Lung (tissue), 11 donors: ENCODE measurements at regions not wholly inside any gene's neighbourhood (a gene's known extent, or its start where the extent isn't known, plus 50 kb on each side); places are given as distances from the start of the nearest gene placed in this dataset.
A peak's percentile ranks its signal among the peaks of the same experiment; 100 is the strongest.

Experiments
- ATAC-seq: fragments of 200-7000 bp; cut with Tn5 transposase; one replicate; pipeline ENCODE4 v1.9.1; 2020; ENCODE audit warnings: moderate number of reproducible peaks; ENCODE audit not compliant: insufficient read depth, low FRiP score
- DNase-seq, 3 donors: peaks; one replicate each; pipeline ENCODE4 v3.0.0-alpha.2; 2013 to 2017
- H3K27ac ChIP-seq, 2 donors: one replicate each; pipeline ENCODE4 v1.5.1; 2013; ENCODE audit warnings: mild to moderate bottlenecking in 2 of 2, moderate library complexity in 2 of 2, control low read depth in 1 of 2, inconsistent platforms in 1 of 2, low read depth in 1 of 2, low read length in 1 of 2
- H3K27me3 ChIP-seq, 3 donors: one replicate each; pipeline ENCODE4 v1.5.1; 2013; ENCODE audit warnings: low read length in 2 of 3; ENCODE audit not compliant: control insufficient read depth in 3 of 3, insufficient read depth in 3 of 3
- H3K36me3 ChIP-seq, 4 donors: one replicate each; pipeline ENCODE4 v1.5.1; 2013; ENCODE audit warnings: low read length in 4 of 4, mild to moderate bottlenecking in 1 of 4, moderate library complexity in 1 of 4; ENCODE audit not compliant: control insufficient read depth in 4 of 4, insufficient read depth in 4 of 4
- H3K4me1 ChIP-seq, 5 donors: one replicate each; pipeline ENCODE4 v1.5.1; 2013; ENCODE audit warnings: low read length in 5 of 5, mild to moderate bottlenecking in 2 of 5, moderate library complexity in 1 of 5; ENCODE audit not compliant: control insufficient read depth in 5 of 5, insufficient read depth in 5 of 5
- H3K4me3 ChIP-seq: one replicate; pipeline ENCODE4 v1.5.1; 2013; ENCODE audit warnings: mild to moderate bottlenecking, control low read depth, moderate library complexity
- H3K9ac ChIP-seq, 2 donors: one replicate each; pipeline ENCODE4 v1.5.1; 2013; ENCODE audit warnings: low read length in 2 of 2, control low read depth in 1 of 2; ENCODE audit not compliant: insufficient read depth in 1 of 2
- H3K9me3 ChIP-seq, 4 donors: one replicate each; pipeline ENCODE4 v1.5.1; 2013; ENCODE audit warnings: low read length in 3 of 4, mild to moderate bottlenecking in 1 of 4, moderate library complexity in 1 of 4; ENCODE audit not compliant: control insufficient read depth in 4 of 4, insufficient read depth in 3 of 4
- CTCF ChIP-seq: IDR thresholded peaks from 2 replicates; pipeline ENCODE4 v1.5.1; 2012; ENCODE audit warnings: mild to moderate bottlenecking; ENCODE audit errors: control extremely low read depth, extremely low read depth
- WGBS, 2 donors: extraction: QIAGEN DNeasy Blood & Tissue Kit; methylation state at CpG; one replicate each; pipeline ENCODE4 v1.1.7; 2013; 5-methylcytosine and 5-hydroxymethylcytosine counted together
- donor health status: control.
- donor health status: control.
- donor health status: Bipolar disorder and iron deficiency.
- donor health status: healthy.
- donor health status: DM: yes; HTN: yes; CAD: no.

- H3K36me3 ChIP-seq = no peaks in the 10 kb centered on the region
- no peak overlapping the region for H3K9ac ChIP-seq
- H3K9me3 ChIP-seq = peaks cover 0 to 2% (median 0%) of the 10 kb centered on the region in 4 donors
- H3K4me3 ChIP-seq = no peak overlapping the region
- TF ChIP-seq CTCF = no peak
- DNase-seq (no peak), ATAC-seq (no peak)
- no peak overlapping the region for H3K27ac ChIP-seq
- H3K27me3 ChIP-seq = no peaks in the 10 kb centered on the region
- H3K4me1 ChIP-seq = no peaks in the 10 kb centered on the region
Observed at GRCh38 chr4:35754047-35754446, 490.3 kb downstream of the ARAP2 start.

GRCh38 chr4:35757836-35758235 is 486.5 kb downstream of the ARAP2 start:
- Histone ChIP-seq H3K36me3 (no peaks in the 10 kb centered on the region), H3K4me3 (no peak overlapping the region), H3K9me3 (peaks cover 0 to 5% (median 0%) of the 10 kb centered on the region in 4 donors), H3K4me1 (no peaks in the 10 kb centered on the region), H3K27me3 (no peaks in the 10 kb centered on the region), H3K27ac (no peak overlapping the region), H3K9ac (no peak overlapping the region)
- ATAC-seq (no peak), DNase-seq (peak in 2 of 3 donors; percentile 27 to 35)
- TF ChIP-seq CTCF = no peak
- 78 to 81% methylated on average over 1 of the region's 1 CpG for WGBS, 2 donors

GRCh38 chr4:35760807-35761206 is 483.5 kb downstream of the ARAP2 start:
- 52 to 66% methylated on average over 4 of the region's 4 CpGs for WGBS, 2 donors
- Histone ChIP-seq H3K9ac (no peak overlapping the region), H3K4me3 (no peak overlapping the region), H3K36me3 (no peaks in the 10 kb centered on the region), H3K9me3 (peaks cover 0 to 5% (median 0%) of the 10 kb centered on the region in 4 donors), H3K27me3 (no peaks in the 10 kb centered on the region), H3K27ac (no peak overlapping the region), H3K4me1 (no peaks in the 10 kb centered on the region)
- no peak for ATAC-seq
- no peak for TF ChIP-seq CTCF
- DNase-seq = peak in 2 of 3 donors; percentile 16 to 23

- WGBS, 2 donors = 69 to 78% methylated on average over 2 of the region's 2 CpGs
- Histone ChIP-seq H3K9ac (no peak overlapping the region), H3K36me3 (no peaks in the 10 kb centered on the region)
Observed at GRCh38 chr4:35771571-35771970, 472.7 kb downstream of the ARAP2 start.

More at GRCh38 chr4:35771571-35771970, 472.7 kb downstream of the ARAP2 start:
- H3K27ac ChIP-seq = no peak overlapping the region
- no peak for DNase-seq
- no peak overlapping the region for H3K4me3 ChIP-seq
- H3K9me3 ChIP-seq = peaks cover 0 to 2% (median 0%) of the 10 kb centered on the region in 4 donors
- H3K27me3 ChIP-seq = no peaks in the 10 kb centered on the region
- no peaks in the 10 kb centered on the region for H3K4me1 ChIP-seq
- TF ChIP-seq CTCF = no peak
- no peak for ATAC-seq
